Parathyroid adenoma (tissue), 2 donors: ENCODE measurements at regions not wholly inside any gene's neighbourhood (a gene's known extent, or its start where the extent isn't known, plus 50 kb on each side); places are given as distances from the start of the nearest gene placed in this dataset.
"Not testable (repeated sequence)": the region's sequence is repeated elsewhere in the genome, so short reads cannot be mapped to it uniquely, and the experiment has no call there.

Source experiments
- H2AFZ ChIP-seq: fragments of 300-600 bp; sonication (generic); one replicate; pipeline ENCODE4 v1.7.0; 2017; ENCODE audit warnings: antibody characterized with exemption, mild to moderate bottlenecking
- H3K27ac ChIP-seq: fragments of 300-600 bp; sonication (generic); one replicate; pipeline ENCODE4 v1.7.0; 2017
- H3K27me3 ChIP-seq: fragments of 300-600 bp; sonication (generic); one replicate; pipeline ENCODE4 v1.7.0; 2017; ENCODE audit warnings: low read length; ENCODE audit not compliant: control insufficient read depth, insufficient read depth
- H3K36me3 ChIP-seq: fragments of 300-600 bp; sonication (generic); one replicate; pipeline ENCODE4 v1.7.0; 2017; ENCODE audit warnings: low read length; ENCODE audit not compliant: control insufficient read depth, insufficient read depth
- H3K4me1 ChIP-seq: fragments of 300-600 bp; sonication (generic); one replicate; pipeline ENCODE4 v1.7.0; 2017; ENCODE audit warnings: control low read depth
- H3K4me2 ChIP-seq: fragments of 300-600 bp; sonication (generic); one replicate; pipeline ENCODE4 v1.7.0; 2017; ENCODE audit warnings: low read length
- H3K4me3 ChIP-seq: fragments of 300-600 bp; sonication (generic); one replicate; pipeline ENCODE4 v1.7.0; 2017; ENCODE audit warnings: low read depth, low read length
- H3K79me2 ChIP-seq: fragments of 300-600 bp; sonication (generic); one replicate; pipeline ENCODE4 v1.7.0; 2017; ENCODE audit warnings: control low read depth
- H3K9ac ChIP-seq: fragments of 300-600 bp; sonication (generic); one replicate; pipeline ENCODE4 v1.7.0; 2017; ENCODE audit warnings: mild to moderate bottlenecking
- H3K9me3 ChIP-seq: fragments of 300-600 bp; sonication (generic); one replicate; pipeline ENCODE4 v1.7.0; 2017; ENCODE audit warnings: low read length; ENCODE audit not compliant: control insufficient read depth
- CTCF ChIP-seq: fragments of 300-600 bp; sonication (generic); IDR thresholded peaks from one replicate; pipeline ENCODE4 v1.7.0; 2017; ENCODE audit warnings: antibody characterized with exemption, mild to moderate bottlenecking
- donor health status: primary hyperparathyroidism.

GRCh38 chrX:118228456-118228855 is 111.8 kb upstream of the KLHL13 start:
- Histone ChIP-seq H3K9me3 (no peaks in the 10 kb centered on the region), H3K36me3 (no peaks in the 10 kb centered on the region), H3K9ac (no peak overlapping the region), H3K27me3 (no peaks in the 10 kb centered on the region), H3K27ac (no peak overlapping the region), H3K4me1 (no peaks in the 10 kb centered on the region), H3K79me2 (no peaks in the 10 kb centered on the region), H3K4me2 (no peak overlapping the region), H3K4me3 (no peak overlapping the region), H2AFZ (no peak overlapping the region)
- no peak for TF ChIP-seq CTCF

- Histone ChIP-seq H3K79me2 (no peaks in the 10 kb centered on the region), H3K4me1 (no peaks in the 10 kb centered on the region), H3K9me3 (no peaks in the 10 kb centered on the region), H3K36me3 (no peaks in the 10 kb centered on the region), H3K27me3 (no peaks in the 10 kb centered on the region), H3K9ac (no peak overlapping the region), H3K27ac (no peak overlapping the region), H2AFZ (no peak overlapping the region), H3K4me3 (no peak overlapping the region), H3K4me2 (no peak overlapping the region)
- no peak for TF ChIP-seq CTCF
Observed at GRCh38 chrX:118231464-118231863, 114.4 kb upstream of the WDR44 start.

GRCh38 chrX:118239178-118239870 is 106.6 kb upstream of the WDR44 start:
- no peaks in the 10 kb centered on the region for H3K79me2 ChIP-seq
- H3K9ac ChIP-seq: no peak overlapping the region
- TF ChIP-seq CTCF: no peak
- no peaks in the 10 kb centered on the region for H3K4me1 ChIP-seq
- no peaks in the 10 kb centered on the region for H3K9me3 ChIP-seq
- H3K4me2 ChIP-seq: no peak overlapping the region
- no peaks in the 10 kb centered on the region for H3K36me3 ChIP-seq
- no peak overlapping the region for H3K27ac ChIP-seq
- H2AFZ ChIP-seq: no peak overlapping the region
- no peak overlapping the region for H3K4me3 ChIP-seq
- no peaks in the 10 kb centered on the region for H3K27me3 ChIP-seq

- no peak overlapping the region for H2AFZ ChIP-seq
- no peaks in the 10 kb centered on the region for H3K27me3 ChIP-seq
- H3K36me3 ChIP-seq: no peaks in the 10 kb centered on the region
- no peaks in the 10 kb centered on the region for H3K9me3 ChIP-seq
- no peak overlapping the region for H3K4me3 ChIP-seq
- no peak overlapping the region for H3K27ac ChIP-seq
- H3K9ac ChIP-seq: no peak overlapping the region
- H3K4me1 ChIP-seq: no peaks in the 10 kb centered on the region
- H3K4me2 ChIP-seq: no peak overlapping the region
- no peak for TF ChIP-seq CTCF
- H3K79me2 ChIP-seq: no peaks in the 10 kb centered on the region
Observed at GRCh38 chrX:118239913-118240698, 105.8 kb upstream of the WDR44 start.

- H3K79me2 ChIP-seq, H3K36me3 ChIP-seq, H3K27me3 ChIP-seq, H3K4me3 ChIP-seq, H3K9ac ChIP-seq, H2AFZ ChIP-seq, H3K27ac ChIP-seq, H3K9me3 ChIP-seq, H3K4me1 ChIP-seq, H3K4me2 ChIP-seq: not testable (repeated sequence)
Observed at GRCh38 chrX:118246961-118247360, 98.9 kb upstream of the WDR44 start.
